GM19467 (cell line): ENCODE measurements at regions not wholly inside any gene's neighbourhood (a gene's known extent, or its start where the extent isn't known, plus 50 kb on each side); places are given as distances from the start of the nearest gene placed in this dataset.
"Not testable (repeated sequence)": the region's sequence is repeated elsewhere in the genome, so short reads cannot be mapped to it uniquely, and the experiment has no call there.

Source experiments
- ATAC-seq: cut with Tn5 transposase; IDR thresholded peaks from one replicate; pipeline ENCODE4 v1.9.1; 2021; ENCODE audit warnings: mild to moderate bottlenecking, moderate library complexity; ENCODE audit not compliant: unreplicated experiment

- ATAC-seq, result no peak
Measured at GRCh38 chr19:32063601-32064000, 281.8 kb upstream of the ZNF507 start.

- ATAC-seq, result no peak
Measured at GRCh38 chr19:32066056-32066455, 279.4 kb upstream of the ZNF507 start.

GRCh38 chr19:32067685-32068084, 277.7 kb upstream of the ZNF507 start:
- no peak for ATAC-seq

GRCh38 chr19:32068793-32069192, 276.6 kb upstream of the ZNF507 start:
- ATAC-seq, result no peak

- ATAC-seq, result no peak
Measured at GRCh38 chr19:32070101-32070500, 275.3 kb upstream of the ZNF507 start.

- ATAC-seq, result no peak
Measured at GRCh38 chr19:32082028-32082427, 263.4 kb upstream of the ZNF507 start.

- ATAC-seq, result not testable (repeated sequence)
Measured at GRCh38 chr19:32084756-32085363, 260.6 kb upstream of the ZNF507 start.

GRCh38 chr19:32091241-32091640, 254.2 kb upstream of the ZNF507 start:
- ATAC-seq, result no peak

GRCh38 chr19:32097011-32097410, 248.4 kb upstream of the ZNF507 start:
- ATAC-seq, result no peak

- ATAC-seq, result no peak
Measured at GRCh38 chr19:32097620-32098019, 247.8 kb upstream of the ZNF507 start.

GRCh38 chr19:32098968-32099367, 246.4 kb upstream of the ZNF507 start:
- no peak for ATAC-seq

- ATAC-seq, result no peak
Measured at GRCh38 chr19:32101206-32101605, 244.2 kb upstream of the ZNF507 start.

- no peak for ATAC-seq
Measured at GRCh38 chr19:32103541-32103940, 241.9 kb upstream of the ZNF507 start.

- no peak for ATAC-seq
Measured at GRCh38 chr19:32104153-32104849, 241.1 kb upstream of the ZNF507 start.

GRCh38 chr19:32104850-32105235, 240.6 kb upstream of the ZNF507 start:
- no peak for ATAC-seq

GRCh38 chr19:32105527-32106310, 239.7 kb upstream of the ZNF507 start:
- no peak for ATAC-seq

- no peak for ATAC-seq
Measured at GRCh38 chr19:32122258-32122657, 223.2 kb upstream of the ZNF507 start.

GRCh38 chr19:32123355-32123940, 222.0 kb upstream of the ZNF507 start:
- no peak for ATAC-seq

- ATAC-seq, result no peak
Measured at GRCh38 chr19:32124585-32124984, 220.8 kb upstream of the ZNF507 start.

- ATAC-seq, result no peak
Measured at GRCh38 chr19:32129141-32129540, 216.3 kb upstream of the ZNF507 start.

- no peak for ATAC-seq
Measured at GRCh38 chr19:32130332-32130731, 215.1 kb upstream of the ZNF507 start.

- no peak for ATAC-seq
Measured at GRCh38 chr19:32131005-32131404, 214.4 kb upstream of the ZNF507 start.
